Erythroblast (primary cell): ENCODE measurements at regions not wholly inside any gene's neighbourhood (a gene's known extent, or its start where the extent isn't known, plus 50 kb on each side); places are given as distances from the start of the nearest gene placed in this dataset.

Experiments
- GATA1 ChIP-seq: IDR thresholded peaks from 2 replicates; pipeline ENCODE4 v1.6.1; 2011; ENCODE audit warnings: low read depth, mild to moderate bottlenecking, control low read depth, low read length, moderate library complexity
- POLR2A ChIP-seq: IDR thresholded peaks from 2 replicates; pipeline ENCODE4 v1.6.1; 2011; ENCODE audit warnings: mild to moderate bottlenecking, low read length

GRCh38 chr12:87378526-87378925, 650.7 kb downstream of the C12orf50 start:
- TF ChIP-seq POLR2A, result no peak
- TF ChIP-seq GATA1, result no peak
